Calu3 (cell line): ENCODE measurements at regions not wholly inside any gene's neighbourhood (a gene's known extent, or its start where the extent isn't known, plus 50 kb on each side); places are given as distances from the start of the nearest gene placed in this dataset.

Source experiments
- BruUV-seq: library from RNA; stranded (reverse); fragments of 400-500 nt; replicated peaks from 2 replicates; lab custom pipeline; 2021; lab: Mats Ljungman, UMichigan
- CTCF ChIA-PET: fragments of 300-600 bp; sonication (Branson Sonifier 250); formaldehyde crosslinking; loops from one replicate; lab custom pipeline; 2022; ENCODE audit warnings: antibody characterized with exemption; lab: Charles Lee
- DNase-seq: peaks from one replicate; pipeline ENCODE4 v3.0.0; 2022
- H3K27ac Mint-ChIP-seq: one replicate; pipeline ENCODE4 v1.8.0; 2022; ENCODE audit warnings: mixed read lengths; ENCODE audit not compliant: unreplicated experiment
- H3K27me3 Mint-ChIP-seq: one replicate; pipeline ENCODE4 v1.8.0; 2022; ENCODE audit warnings: mixed read lengths; ENCODE audit not compliant: unreplicated experiment
- H3K36me3 Mint-ChIP-seq: one replicate; pipeline ENCODE4 v1.8.0; 2022; ENCODE audit warnings: mild to moderate bottlenecking, moderate library complexity, mixed read lengths; ENCODE audit not compliant: insufficient read depth, unreplicated experiment
- H3K4me1 Mint-ChIP-seq: one replicate; pipeline ENCODE4 v1.8.0; 2022; ENCODE audit warnings: mild to moderate bottlenecking, low read depth, mixed read lengths; ENCODE audit not compliant: unreplicated experiment
- H3K4me3 Mint-ChIP-seq: one replicate; pipeline ENCODE4 v1.8.0; 2022; ENCODE audit warnings: mild to moderate bottlenecking, low read depth, moderate library complexity, mixed read lengths; ENCODE audit not compliant: unreplicated experiment
- H3K9me3 Mint-ChIP-seq: one replicate; pipeline ENCODE4 v1.8.0; 2022; ENCODE audit warnings: low read depth, mixed read lengths; ENCODE audit not compliant: unreplicated experiment
- CTCF ChIP-seq: fragments of 200-600 bp; IDR thresholded peaks from one replicate; pipeline ENCODE4 v1.8.0; 2022; ENCODE audit warnings: antibody characterized with exemption; ENCODE audit not compliant: unreplicated experiment
- intact Hi-C: fragments of 100-400 bp; cut with micrococcal nuclease; formaldehyde crosslinking; loops from one replicate; pipeline ENCODE4 v1.10.0; 2022; ENCODE audit not compliant: unreplicated experiment

GRCh38 chr13:72168126-72168855, 301.3 kb upstream of the DACH1 start:
- Mint-ChIP-seq H3K4me1 (no peaks in the 10 kb centered on the region), H3K4me3 (no peak overlapping the region), H3K36me3 (no peaks in the 10 kb centered on the region), H3K9me3 (no peaks in the 10 kb centered on the region), H3K27me3 (no peaks in the 10 kb centered on the region), H3K27ac (no peak overlapping the region)
- DNase-seq = no peak
- intact Hi-C loops = no loop called here
- BruUV-seq = no TSS peak
- CTCF ChIA-PET = no interaction called here
- no peak for TF ChIP-seq CTCF

- TF ChIP-seq CTCF = no peak
- no peak for DNase-seq
- intact Hi-C loops = no loop called here
- Mint-ChIP-seq H3K27ac (no peak overlapping the region), H3K4me1 (no peaks in the 10 kb centered on the region), H3K36me3 (no peaks in the 10 kb centered on the region), H3K27me3 (no peaks in the 10 kb centered on the region), H3K4me3 (no peak overlapping the region), H3K9me3 (no peaks in the 10 kb centered on the region)
- CTCF ChIA-PET = no interaction called here
- no TSS peak for BruUV-seq
Observed at GRCh38 chr13:72166102-72166650, 299.2 kb upstream of the DACH1 start.

GRCh38 chr13:72165276-72165675, 298.3 kb upstream of the DACH1 start:
- CTCF ChIA-PET = no interaction called here
- H3K4me1 Mint-ChIP-seq = no peaks in the 10 kb centered on the region
- H3K36me3 Mint-ChIP-seq = no peaks in the 10 kb centered on the region
- no peaks in the 10 kb centered on the region for H3K9me3 Mint-ChIP-seq
- no peak overlapping the region for H3K27ac Mint-ChIP-seq
- BruUV-seq = no TSS peak
- TF ChIP-seq CTCF = no peak
- intact Hi-C loops = no loop called here
- H3K4me3 Mint-ChIP-seq = no peak overlapping the region
- no peak for DNase-seq
- H3K27me3 Mint-ChIP-seq = no peaks in the 10 kb centered on the region

- Mint-ChIP-seq H3K9me3 (no peaks in the 10 kb centered on the region), H3K4me1 (no peaks in the 10 kb centered on the region), H3K27me3 (no peaks in the 10 kb centered on the region), H3K4me3 (no peak overlapping the region), H3K27ac (no peak overlapping the region), H3K36me3 (no peaks in the 10 kb centered on the region)
- CTCF ChIA-PET = no interaction called here
- no peak for TF ChIP-seq CTCF
- BruUV-seq = no TSS peak
- DNase-seq = no peak
- intact Hi-C loops = no loop called here
Observed at GRCh38 chr13:72164811-72165210, 297.8 kb upstream of the DACH1 start.
